ENCODE measurements at regions not wholly inside any gene's neighbourhood (a gene's known extent, or its start where the extent isn't known, plus 50 kb on each side); places are given as distances from the start of the nearest gene placed in this dataset.

GRCh38 chr12:46109343-46110222, 119.2 kb upstream of the SCAF11 start:
- no peak for TF ChIP-seq SIN3A (IDR thresholded peaks at IDR 0.05; ENCODE audit: borderline replicate concordance, insufficient read depth, low read depth, low read length)
- TF ChIP-seq, protein P1, sequence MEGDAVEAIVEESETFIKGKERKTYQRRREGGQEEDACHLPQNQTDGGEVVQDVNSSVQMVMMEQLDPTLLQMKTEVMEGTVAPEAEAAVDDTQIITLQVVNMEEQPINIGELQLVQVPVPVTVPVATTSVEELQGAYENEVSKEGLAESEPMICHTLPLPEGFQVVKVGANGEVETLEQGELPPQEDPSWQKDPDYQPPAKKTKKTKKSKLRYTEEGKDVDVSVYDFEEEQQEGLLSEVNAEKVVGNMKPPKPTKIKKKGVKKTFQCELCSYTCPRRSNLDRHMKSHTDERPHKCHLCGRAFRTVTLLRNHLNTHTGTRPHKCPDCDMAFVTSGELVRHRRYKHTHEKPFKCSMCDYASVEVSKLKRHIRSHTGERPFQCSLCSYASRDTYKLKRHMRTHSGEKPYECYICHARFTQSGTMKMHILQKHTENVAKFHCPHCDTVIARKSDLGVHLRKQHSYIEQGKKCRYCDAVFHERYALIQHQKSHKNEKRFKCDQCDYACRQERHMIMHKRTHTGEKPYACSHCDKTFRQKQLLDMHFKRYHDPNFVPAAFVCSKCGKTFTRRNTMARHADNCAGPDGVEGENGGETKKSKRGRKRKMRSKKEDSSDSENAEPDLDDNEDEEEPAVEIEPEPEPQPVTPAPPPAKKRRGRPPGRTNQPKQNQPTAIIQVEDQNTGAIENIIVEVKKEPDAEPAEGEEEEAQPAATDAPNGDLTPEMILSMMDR (IDR thresholded peaks at IDR 0.05), result no peak
- ChIA-PET POLR2A (no interaction called here), CTCF (no interaction called here)
- no peak overlapping the region for H3K4me3 ChIP-seq (ENCODE audit: low read depth in 2 of 2, low read length in 2 of 2)
- DNase-seq (ENCODE audit: low read depth, low spot score), result no peak
- in situ Hi-C loops (cut with HindIII; ENCODE audit: low pct_unique_long_range_greater_than_20kb, low sequenced_read_pairs), result no loop called here
- no peaks in the 10 kb centered on the region for H3K36me3 ChIP-seq (ENCODE audit: control insufficient read depth, insufficient read depth, low read length)
- H3K9me3 ChIP-seq (ENCODE audit: control insufficient read depth, insufficient read depth, low read depth, low read length), result no peaks in the 10 kb centered on the region
- ATAC-seq, result no peak
- H3K27ac ChIP-seq (ENCODE audit: low read length), result no peak overlapping the region
- BruUV-seq (replicated peaks), result no TSS peak
- H3K27me3 ChIP-seq (ENCODE audit: control insufficient read depth, insufficient read depth, low read length), result no peaks in the 10 kb centered on the region
- intact Hi-C loops (cut with micrococcal nuclease; ENCODE audit: unreplicated experiment), result no loop called here
- no peaks in the 10 kb centered on the region for H3K4me1 ChIP-seq (ENCODE audit: control insufficient read depth, insufficient read depth, low read length)

DNA sequence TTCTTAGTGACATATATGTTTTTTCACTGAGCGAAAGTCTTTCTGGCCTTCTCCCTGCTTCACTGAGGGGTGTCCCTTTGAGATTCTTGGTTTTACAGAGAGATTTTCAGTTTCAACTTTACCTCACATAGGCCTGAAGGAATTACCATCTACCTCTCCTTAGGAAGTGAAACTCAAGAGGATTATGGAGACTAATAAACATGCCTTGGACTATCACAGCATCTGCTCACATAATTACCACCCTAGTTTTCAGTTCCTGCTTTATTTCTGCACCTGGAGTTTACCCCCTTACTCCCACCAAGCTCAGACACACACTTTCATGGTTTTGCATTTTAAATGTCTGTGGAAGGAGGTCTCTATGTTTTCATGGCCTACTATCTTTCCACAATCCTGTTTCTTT, 118.3 kb upstream of the SCAF11 start:
- TF ChIP-seq POLR2AphosphoS5 (IDR thresholded peaks at IDR 0.05; ENCODE audit: low read depth, low read length) (no peak), REST (IDR thresholded peaks at IDR 0.05; ENCODE audit: insufficient read depth in 1 of 2, low read depth in 2 of 2, low read length in 1 of 2) (no peak), SIN3A (IDR thresholded peaks at IDR 0.05; ENCODE audit: borderline replicate concordance, insufficient read depth, low read depth, low read length) (no peak), TCF7L2 (IDR thresholded peaks at IDR 0.05; ENCODE audit: low read depth, low read length) (no peak)
- TF ChIP-seq, protein P1 (IDR thresholded peaks at IDR 0.05), result no peak
- H3K9me3 ChIP-seq (ENCODE audit: control insufficient read depth, insufficient read depth, low read depth, low read length), result no peaks in the 10 kb centered on the region
- intact Hi-C loops (cut with micrococcal nuclease; ENCODE audit: unreplicated experiment), result no loop called here
- H3K27me3 ChIP-seq (ENCODE audit: control insufficient read depth, insufficient read depth, low read length), result no peaks in the 10 kb centered on the region
- ATAC-seq (no peak), DNase-seq (ENCODE audit: low read depth, low spot score) (no peak)
- BruUV-seq (replicated peaks), result no TSS peak
- POLR2A ChIA-PET, result no interaction called here
- H3K4me1 ChIP-seq (ENCODE audit: control insufficient read depth, insufficient read depth, low read length), result no peaks in the 10 kb centered on the region
- no peak overlapping the region for H3K27ac ChIP-seq (ENCODE audit: low read length)
- H3K4me3 ChIP-seq (ENCODE audit: low read depth in 2 of 2, low read length in 2 of 2), result no peak overlapping the region
- CTCF ChIA-PET, result no interaction called here
- no peaks in the 10 kb centered on the region for H3K36me3 ChIP-seq (ENCODE audit: control insufficient read depth, insufficient read depth, low read length)
- in situ Hi-C loops (cut with HindIII; ENCODE audit: low pct_unique_long_range_greater_than_20kb, low sequenced_read_pairs), result no loop called here
